Esophagus (tissue), 2 donors: ENCODE measurements at regions not wholly inside any gene's neighbourhood (a gene's known extent, or its start where the extent isn't known, plus 50 kb on each side); places are given as distances from the start of the nearest gene placed in this dataset.
"Not testable (repeated sequence)": the region's sequence is repeated elsewhere in the genome, so short reads cannot be mapped to it uniquely, and the experiment has no call there.

Source experiments
- H3K27ac ChIP-seq, 2 donors: one replicate each; pipeline ENCODE4 v1.5.1; 2013; ENCODE audit warnings: low read depth in 2 of 2, mild to moderate bottlenecking in 2 of 2, inconsistent platforms in 1 of 2, low read length in 1 of 2, moderate library complexity in 1 of 2
- H3K27me3 ChIP-seq, 2 donors: one replicate each; pipeline ENCODE4 v1.6.1; 2013; ENCODE audit warnings: low read length in 2 of 2, control low read depth in 1 of 2, mild to moderate bottlenecking in 1 of 2; ENCODE audit not compliant: insufficient read depth in 2 of 2, control insufficient read depth in 1 of 2
- H3K36me3 ChIP-seq, 2 donors: one replicate each; pipeline ENCODE4 v1.6.1; 2013; ENCODE audit warnings: low read length in 1 of 2; ENCODE audit not compliant: control insufficient read depth in 2 of 2, insufficient read depth in 2 of 2
- H3K4me1 ChIP-seq, 2 donors: one replicate each; pipeline ENCODE4 v1.6.1; 2013; ENCODE audit warnings: low read length in 1 of 2; ENCODE audit not compliant: control insufficient read depth in 2 of 2, insufficient read depth in 2 of 2
- H3K4me3 ChIP-seq, 2 donors: one replicate each; pipeline ENCODE4 v1.5.1; 2013; ENCODE audit warnings: low read length in 2 of 2, mild to moderate bottlenecking in 2 of 2, low read depth in 1 of 2, moderate library complexity in 1 of 2
- H3K9me3 ChIP-seq, 2 donors: one replicate each; pipeline ENCODE4 v1.6.1; 2013; ENCODE audit warnings: mild to moderate bottlenecking in 2 of 2, low read depth in 1 of 2, low read length in 1 of 2, moderate library complexity in 1 of 2; ENCODE audit not compliant: control insufficient read depth in 2 of 2, insufficient read depth in 1 of 2
- WGBS, 2 donors: extraction: QIAGEN DNeasy Blood & Tissue Kit; methylation state at CpG; one replicate each; pipeline ENCODE4 v1.1.7; 2013; 5-methylcytosine and 5-hydroxymethylcytosine counted together
- donor health status: healthy with polysubstance abuse.
- donor health status: Bipolar disorder and iron deficiency.

DNA sequence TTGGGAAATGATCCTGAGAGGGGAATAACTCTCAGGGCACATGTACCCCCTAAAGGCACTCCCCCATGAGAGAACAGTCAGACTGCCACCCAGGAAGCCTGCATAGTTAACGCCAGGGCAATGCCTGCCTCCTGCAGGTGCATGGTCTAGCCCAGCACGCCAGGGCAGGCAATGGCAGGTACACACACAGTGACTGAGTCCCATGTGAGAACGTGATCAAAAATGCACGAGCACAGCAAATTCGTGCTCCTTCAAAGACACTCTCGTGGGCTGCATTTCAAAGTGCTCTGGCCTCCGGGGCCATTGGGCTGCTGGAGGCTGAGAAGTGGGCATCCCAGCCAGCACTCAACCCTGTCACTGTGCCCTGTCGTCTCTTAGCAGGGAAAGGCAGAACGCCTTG lies 79.7 kb downstream of the SHANK2 start:
- Histone ChIP-seq H3K36me3 (no peaks in the 10 kb centered on the region), H3K4me3 (no peak overlapping the region), H3K4me1 (no peaks in the 10 kb centered on the region), H3K27ac (no peak overlapping the region), H3K27me3 (no peaks in the 10 kb centered on the region), H3K9me3 (peaks cover 0 to 4% of the 10 kb centered on the region in 2 donors)
- 52 to 71% methylated on average over 9 of the region's 9 CpGs for WGBS, 2 donors

DNA sequence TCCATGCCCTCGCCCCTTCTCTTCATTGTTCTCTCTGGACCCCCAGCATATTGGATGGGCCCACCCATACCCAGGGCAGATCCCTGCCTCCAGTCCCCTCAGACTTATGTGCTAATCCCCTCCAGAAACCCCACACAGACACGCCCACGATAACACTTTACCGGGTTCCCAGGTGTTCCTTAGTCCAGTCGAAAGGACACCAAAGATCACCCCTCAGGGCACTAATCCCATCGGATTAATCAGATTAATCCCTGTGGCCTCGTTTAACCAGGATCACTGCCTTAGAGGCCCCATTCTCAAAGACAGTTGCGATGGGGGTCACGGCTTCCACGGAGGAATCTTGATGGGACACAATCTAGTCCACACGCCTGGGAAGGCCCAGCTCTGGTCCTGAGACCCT lies 80.8 kb downstream of the SHANK2 start:
- peaks cover 0 to 4% of the 10 kb centered on the region in 2 donors for H3K9me3 ChIP-seq
- H3K27me3 ChIP-seq = no peaks in the 10 kb centered on the region
- no peak overlapping the region for H3K4me3 ChIP-seq
- 90 to 91% methylated on average over 11 of the region's 11 CpGs for WGBS, 2 donors
- H3K36me3 ChIP-seq = no peaks in the 10 kb centered on the region
- H3K27ac ChIP-seq = no peak overlapping the region
- H3K4me1 ChIP-seq = no peaks in the 10 kb centered on the region

- no peaks in the 10 kb centered on the region for H3K27me3 ChIP-seq
- no peak overlapping the region for H3K4me3 ChIP-seq
- peaks cover 0 to 3% of the 10 kb centered on the region in 2 donors for H3K9me3 ChIP-seq
- 91% methylated on average over 31 of the region's 31 CpGs for WGBS, 2 donors
- no peak overlapping the region for H3K27ac ChIP-seq
- H3K4me1 ChIP-seq = no peaks in the 10 kb centered on the region
- no peaks in the 10 kb centered on the region for H3K36me3 ChIP-seq
Measured at GRCh38 chr11:71170624-71171423, 81.6 kb downstream of the SHANK2 start.

DNA sequence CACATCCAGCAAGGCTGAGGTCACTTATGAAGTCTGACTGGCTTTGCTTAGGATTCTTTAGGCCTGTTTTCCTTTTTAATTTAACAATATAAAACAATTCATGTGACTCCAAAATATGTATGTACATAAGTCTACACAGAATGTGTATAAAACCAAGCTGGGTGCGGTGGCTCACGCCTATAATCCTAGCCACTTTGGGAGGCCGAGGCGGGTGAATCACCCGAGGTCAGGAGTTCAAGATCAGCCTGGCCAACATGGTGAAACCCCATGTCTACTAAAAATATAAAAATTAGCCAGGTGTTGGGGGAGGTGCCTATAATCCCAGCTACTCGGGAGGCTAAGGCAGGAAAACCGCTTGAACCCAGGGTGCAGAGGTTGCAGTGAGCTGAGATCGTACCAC lies 83.1 kb downstream of the SHANK2 start:
- H3K9me3 ChIP-seq = peaks cover 0 to 3% of the 10 kb centered on the region in 2 donors
- no peaks in the 10 kb centered on the region for H3K36me3 ChIP-seq
- H3K27ac ChIP-seq = no peak overlapping the region
- no peaks in the 10 kb centered on the region for H3K27me3 ChIP-seq
- H3K4me3 ChIP-seq = no peak overlapping the region
- no peaks in the 10 kb centered on the region for H3K4me1 ChIP-seq
- 70 to 79% methylated on average over 8 of the region's 8 CpGs for WGBS, 2 donors

DNA sequence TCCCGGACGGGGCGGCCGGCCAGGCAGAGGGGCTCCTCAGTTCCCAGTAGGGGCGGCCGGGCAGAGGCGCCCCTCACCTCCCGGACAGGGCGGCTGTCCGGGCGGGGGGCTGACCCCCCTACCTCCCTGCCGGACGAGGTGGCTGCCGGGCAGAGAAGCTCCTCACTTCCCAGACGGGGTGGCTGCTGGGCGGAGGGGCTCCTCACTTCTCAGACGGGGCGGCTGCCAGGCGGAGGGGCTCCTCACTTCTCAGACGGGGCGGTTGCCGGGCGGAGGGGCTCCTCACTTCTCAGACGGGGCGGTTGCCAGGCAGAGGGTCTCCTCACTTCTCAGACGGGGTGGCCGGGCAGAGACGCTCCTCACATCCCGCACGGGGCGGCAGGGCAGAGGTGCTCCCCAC lies 84.6 kb downstream of the SHANK2 start:
- 85 to 94% methylated on average over 6 to 26 of the region's 31 CpGs for WGBS, 2 donors
- H3K36me3 ChIP-seq = not testable (repeated sequence)

DNA sequence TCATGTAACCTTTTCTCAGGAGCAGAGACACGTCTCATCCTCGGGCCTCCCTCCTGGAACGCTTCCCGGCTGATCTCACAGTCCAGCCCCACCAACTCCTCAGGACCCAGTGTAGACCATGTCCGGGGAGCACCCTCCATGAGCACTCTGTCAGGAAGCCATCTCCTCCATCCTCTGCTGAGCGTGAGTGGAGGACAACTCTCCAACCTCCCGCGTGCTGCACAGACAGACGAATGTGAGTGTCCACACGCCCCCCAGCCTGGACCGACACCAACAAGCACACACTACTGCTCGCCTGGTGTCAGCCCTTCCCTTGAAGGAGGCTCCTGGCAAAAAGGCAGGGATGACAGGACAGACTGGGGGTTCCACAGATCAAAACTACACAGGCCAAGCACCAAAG lies 86.6 kb downstream of the SHANK2 start:
- 91 to 93% methylated on average over 12 of the region's 12 CpGs for WGBS, 2 donors
- Histone ChIP-seq H3K27me3 (no peaks in the 10 kb centered on the region), H3K9me3 (peaks cover 0 to 3% of the 10 kb centered on the region in 2 donors), H3K4me1 (no peaks in the 10 kb centered on the region), H3K4me3 (no peak overlapping the region), H3K36me3 (no peaks in the 10 kb centered on the region), H3K27ac (no peak overlapping the region)

More for the DNA sequence above, 84.6 kb downstream of the SHANK2 start:
- not testable (repeated sequence) for H3K27me3 ChIP-seq, H3K27ac ChIP-seq, H3K9me3 ChIP-seq, H3K4me3 ChIP-seq, H3K4me1 ChIP-seq

GRCh38 chr11:71164621-71165020 lies 87.8 kb downstream of the SHANK2 start:
- WGBS, 2 donors = 81 to 85% methylated on average over 7 of the region's 7 CpGs
- H3K4me3 ChIP-seq = no peak overlapping the region
- peaks cover 0 to 3% of the 10 kb centered on the region in 2 donors for H3K9me3 ChIP-seq
- H3K27me3 ChIP-seq = no peaks in the 10 kb centered on the region
- no peaks in the 10 kb centered on the region for H3K4me1 ChIP-seq
- H3K27ac ChIP-seq = no peak overlapping the region
- H3K36me3 ChIP-seq = no peaks in the 10 kb centered on the region

- Histone ChIP-seq H3K27me3 (no peaks in the 10 kb centered on the region), H3K36me3 (no peaks in the 10 kb centered on the region), H3K4me1 (no peaks in the 10 kb centered on the region), H3K27ac (no peak overlapping the region), H3K9me3 (peaks cover 0 to 3% of the 10 kb centered on the region in 2 donors), H3K4me3 (no peak overlapping the region)
- WGBS, 2 donors = 70 to 71% methylated on average over 4 of the region's 4 CpGs
Measured at GRCh38 chr11:71164186-71164585, 88.2 kb downstream of the SHANK2 start.

DNA sequence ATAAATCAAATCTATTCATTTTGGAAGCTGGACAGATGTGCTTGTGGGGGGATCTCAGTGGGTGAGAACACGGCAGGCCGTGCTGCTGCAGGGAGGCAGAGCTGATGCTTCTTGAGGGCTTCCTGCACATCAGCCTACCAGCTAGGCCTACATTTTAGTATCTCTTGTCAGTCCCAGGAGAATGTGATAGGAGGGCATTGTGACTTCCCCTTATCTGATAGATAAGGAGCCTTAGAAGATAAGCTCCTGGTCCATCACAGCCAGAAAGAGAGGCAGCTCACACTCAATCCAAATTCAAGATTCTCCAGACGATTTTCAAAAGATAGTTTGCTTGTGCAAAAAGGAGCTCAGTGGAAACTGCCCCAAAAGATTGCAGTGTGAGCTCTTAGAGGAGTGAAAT lies 89.0 kb downstream of the SHANK2 start:
- WGBS, 2 donors = 68 to 72% methylated on average over 3 of the region's 3 CpGs
- H3K27ac ChIP-seq = no peak overlapping the region
- H3K4me3 ChIP-seq = no peak overlapping the region
- no peaks in the 10 kb centered on the region for H3K4me1 ChIP-seq
- peaks cover 0 to 3% of the 10 kb centered on the region in 2 donors for H3K9me3 ChIP-seq
- no peaks in the 10 kb centered on the region for H3K27me3 ChIP-seq
- no peaks in the 10 kb centered on the region for H3K36me3 ChIP-seq

DNA sequence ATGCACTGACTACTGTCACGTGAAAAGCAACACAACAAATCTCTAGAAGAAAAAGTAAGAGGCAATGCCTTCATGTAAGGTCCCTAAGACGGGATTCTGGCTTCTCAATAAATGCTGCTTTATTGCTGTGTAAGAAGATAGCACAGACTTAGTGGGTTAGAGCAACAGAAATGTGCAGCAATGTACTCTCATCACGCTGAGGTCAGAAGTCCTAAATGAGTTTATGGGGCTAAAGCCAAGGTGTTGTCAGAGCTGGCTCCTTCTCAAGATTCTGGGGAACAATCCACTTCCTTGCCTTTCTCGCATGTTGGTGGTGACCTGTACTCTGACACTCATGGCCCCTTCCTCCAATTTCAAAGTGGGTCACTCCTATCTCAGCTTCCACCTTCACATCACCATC lies 93.4 kb downstream of the SHANK2 start:
- 79 to 87% methylated on average over 4 of the region's 4 CpGs for WGBS, 2 donors
- H3K36me3 ChIP-seq = no peaks in the 10 kb centered on the region
- H3K4me1 ChIP-seq = no peaks in the 10 kb centered on the region
- H3K4me3 ChIP-seq = no peak overlapping the region
- H3K27ac ChIP-seq = no peak overlapping the region
- H3K27me3 ChIP-seq = peaks cover 0 to 3% of the 10 kb centered on the region in 2 donors
- peaks cover 0 to 5% of the 10 kb centered on the region in 2 donors for H3K9me3 ChIP-seq
